HG03025 (cell line): ENCODE measurements at regions not wholly inside any gene's neighbourhood (a gene's known extent, or its start where the extent isn't known, plus 50 kb on each side); places are given as distances from the start of the nearest gene placed in this dataset.
"Not testable (repeated sequence)": the region's sequence is repeated elsewhere in the genome, so short reads cannot be mapped to it uniquely, and the experiment has no call there.

Experiments
- ATAC-seq: cut with Tn5 transposase; IDR thresholded peaks from one replicate; pipeline ENCODE4 v1.9.1; 2021; ENCODE audit warnings: mild to moderate bottlenecking, moderate library complexity; ENCODE audit not compliant: unreplicated experiment, low FRiP score

GRCh38 chr2:124967325-124967724, 942.2 kb downstream of the CNTNAP5 start:
- ATAC-seq: no peak

- no peak for ATAC-seq
These were observed 944.9 kb downstream of the CNTNAP5 start for GRCh38 chr2:124970030-124970429.

- ATAC-seq: no peak
These were observed 948.3 kb downstream of the CNTNAP5 start for GRCh38 chr2:124973396-124973795.

DNA sequence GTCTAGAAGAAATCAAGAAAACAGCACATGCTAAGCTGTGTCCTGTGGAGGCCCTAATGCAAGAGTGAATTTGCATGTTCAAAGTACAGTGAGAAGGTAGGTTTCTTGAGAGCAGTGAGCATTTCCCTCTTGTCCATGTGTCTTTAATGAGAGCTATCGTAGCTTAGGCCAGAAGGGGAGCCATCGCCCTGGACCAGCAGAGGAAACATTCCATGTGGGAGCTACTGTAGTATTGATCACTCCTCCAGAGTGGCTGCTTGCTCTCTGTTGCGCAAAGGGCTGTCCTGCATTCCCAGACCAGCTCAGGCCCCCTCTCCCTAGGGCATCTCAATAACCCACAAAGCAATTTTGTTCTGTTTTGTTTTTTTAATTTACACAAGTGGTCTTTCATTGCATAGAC, 950.1 kb downstream of the CNTNAP5 start:
- no peak for ATAC-seq

DNA sequence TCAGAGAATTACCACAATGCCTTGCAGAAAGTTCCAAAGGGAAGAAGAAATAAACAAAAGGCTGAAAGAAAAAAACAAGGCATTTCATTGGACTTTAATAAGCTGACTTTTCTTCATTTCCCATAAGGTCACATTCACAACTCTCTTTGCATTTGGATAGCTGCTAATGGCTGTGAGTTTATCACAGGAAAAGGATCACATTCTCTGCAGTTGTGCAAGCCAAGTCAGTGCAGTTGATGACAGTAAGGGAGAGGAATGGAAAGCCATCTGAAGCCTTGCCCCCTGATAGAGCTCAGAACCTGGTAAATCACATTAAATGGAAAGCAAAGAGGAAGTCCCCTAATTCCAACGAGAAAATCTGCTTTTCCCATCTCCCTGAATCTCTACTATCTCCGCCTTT, 950.6 kb downstream of the CNTNAP5 start:
- ATAC-seq: no peak

DNA sequence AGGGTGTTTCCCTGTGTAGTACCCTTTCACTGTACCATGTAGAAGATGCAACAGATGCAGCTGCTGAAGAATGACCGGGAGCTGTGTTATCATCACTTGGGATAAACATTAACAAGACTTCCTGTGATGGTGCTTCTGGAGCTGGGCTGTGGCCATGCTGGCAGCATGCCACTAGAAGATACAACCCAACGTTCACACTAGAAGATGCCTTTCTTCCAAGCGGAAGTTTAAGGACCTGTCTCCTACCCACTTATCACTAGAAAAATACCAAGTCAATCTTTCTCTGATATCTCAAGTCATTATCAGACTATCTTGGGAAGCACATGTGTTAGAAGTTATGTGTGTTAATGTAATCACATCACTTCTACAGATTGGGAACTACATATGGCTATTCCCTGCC, 953.5 kb downstream of the CNTNAP5 start:
- ATAC-seq: no peak

DNA sequence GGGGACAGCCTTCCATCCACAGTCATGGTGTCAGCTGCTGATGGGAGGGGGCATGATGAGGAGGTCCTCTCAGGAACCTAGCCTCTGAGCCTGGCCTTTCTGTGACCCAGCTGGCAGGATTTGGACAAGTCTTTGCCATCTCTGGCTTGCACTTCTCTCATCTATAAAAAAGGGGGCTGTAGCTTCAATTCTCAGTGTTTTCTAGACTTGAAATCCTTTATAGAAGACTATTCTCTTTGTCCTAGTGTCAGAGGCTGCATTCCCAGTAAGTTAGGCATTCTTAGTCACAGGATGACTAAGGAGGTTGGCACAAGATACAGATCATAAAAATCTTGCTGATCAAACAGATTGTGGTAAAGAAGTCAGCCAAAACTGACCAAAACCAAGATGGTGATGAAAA, 958.5 kb downstream of the CNTNAP5 start:
- ATAC-seq: no peak

DNA sequence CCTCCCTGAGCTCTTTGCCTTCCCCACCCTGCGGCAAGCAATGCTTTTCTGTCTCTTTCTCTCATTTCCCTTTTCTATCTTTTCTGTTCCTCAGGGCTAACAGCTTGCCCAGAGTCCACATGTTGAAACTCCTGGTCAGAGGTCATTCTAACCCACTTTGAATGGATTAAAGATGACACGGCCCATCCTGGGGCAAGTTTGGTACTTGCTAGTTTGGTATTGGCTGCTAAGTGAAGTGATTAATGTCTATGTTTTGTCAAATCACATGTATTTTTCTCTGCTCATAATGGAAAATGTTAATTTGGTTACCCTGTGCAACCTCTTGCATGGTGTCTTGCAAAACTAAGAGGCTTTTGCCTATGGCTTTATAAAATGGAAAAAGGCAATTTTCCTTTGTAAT, 960.2 kb downstream of the CNTNAP5 start:
- ATAC-seq: no peak

GRCh38 chr2:124986136-124986535, 961.0 kb downstream of the CNTNAP5 start:
- no peak for ATAC-seq

- ATAC-seq: not testable (repeated sequence)
These were observed 961.8 kb downstream of the CNTNAP5 start for GRCh38 chr2:124986870-124987269.

GRCh38 chr2:124987436-124987835, 962.3 kb downstream of the CNTNAP5 start:
- ATAC-seq: not testable (repeated sequence)

DNA sequence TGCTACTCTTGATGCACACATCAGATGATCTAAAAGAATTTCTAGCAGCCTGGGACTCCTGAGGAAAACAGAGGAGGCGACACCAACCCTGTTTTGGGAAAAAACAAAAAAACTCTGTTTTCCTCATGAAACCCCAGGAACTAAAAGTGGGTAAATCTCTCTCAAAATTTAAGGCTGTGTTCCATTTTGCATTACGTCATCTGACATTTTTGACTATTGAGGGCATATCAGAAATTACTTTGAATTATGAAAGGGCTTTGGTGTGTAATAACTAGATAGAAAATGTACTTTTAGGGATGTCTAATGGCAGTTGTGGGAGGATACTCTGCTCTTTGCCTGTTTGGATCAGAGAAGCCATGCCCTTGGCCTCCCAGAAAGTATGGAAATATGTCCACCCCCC, 963.0 kb downstream of the CNTNAP5 start:
- ATAC-seq: no peak

- ATAC-seq: no peak
These were observed 963.7 kb downstream of the CNTNAP5 start for GRCh38 chr2:124988794-124989193.

DNA sequence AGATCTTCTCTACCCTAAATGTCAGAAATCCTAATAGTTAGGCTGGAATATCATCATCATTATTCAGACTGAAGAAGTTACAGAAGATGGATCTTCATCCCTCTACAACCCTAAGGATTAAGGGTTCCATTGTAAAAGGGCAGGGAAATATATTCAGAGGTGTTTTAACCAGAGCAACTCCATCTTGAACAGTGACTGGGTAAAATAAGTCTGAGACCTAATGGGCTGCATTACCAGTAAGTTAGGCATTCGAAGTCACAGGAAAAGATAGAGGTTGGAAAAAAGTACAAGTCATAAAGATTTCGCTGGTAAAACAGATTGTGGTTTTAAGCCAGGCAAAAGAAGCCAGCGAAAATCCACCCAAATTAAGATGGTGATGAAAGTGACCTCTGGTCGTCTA, 968.7 kb downstream of the CNTNAP5 start:
- no peak for ATAC-seq

- no peak for ATAC-seq
These were observed 970.3 kb downstream of the CNTNAP5 start for GRCh38 chr2:124995185-124995912.

GRCh38 chr2:124996406-124996805, 971.3 kb downstream of the CNTNAP5 start:
- ATAC-seq: no peak

GRCh38 chr2:124999906-125000305, 974.8 kb downstream of the CNTNAP5 start:
- ATAC-seq: no peak

DNA sequence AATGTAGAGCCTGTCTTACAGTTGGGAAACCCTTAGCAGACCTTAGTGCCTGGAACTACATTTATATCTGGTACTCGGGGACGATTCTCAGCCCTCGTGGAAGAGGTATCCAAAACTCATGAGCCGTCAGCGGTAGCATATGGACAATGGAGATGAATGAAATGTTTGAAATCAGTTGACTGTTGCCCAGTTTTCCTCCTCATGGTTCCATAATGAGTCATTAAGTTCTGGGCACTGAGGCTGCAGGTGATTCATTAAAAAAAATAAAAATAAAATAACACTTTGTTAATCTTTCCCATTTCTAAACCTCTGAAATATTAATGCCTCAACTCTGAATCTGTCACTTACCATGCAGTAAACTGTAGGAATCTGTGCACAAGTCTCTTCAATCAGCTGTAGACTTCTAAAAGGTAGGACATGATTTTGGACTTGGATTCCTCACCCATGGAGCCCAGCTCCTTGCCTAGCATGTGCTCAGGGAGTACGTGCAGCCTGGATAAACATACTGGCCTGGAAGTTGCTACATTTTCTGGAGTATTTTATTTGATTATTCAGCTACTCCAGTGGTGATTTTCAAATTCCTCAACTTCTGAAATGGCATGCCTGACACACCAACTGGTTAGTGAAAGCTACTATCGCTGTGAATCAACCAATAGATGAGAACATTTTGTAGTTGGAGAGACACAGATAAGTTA, 979.2 kb downstream of the CNTNAP5 start:
- no peak for ATAC-seq

DNA sequence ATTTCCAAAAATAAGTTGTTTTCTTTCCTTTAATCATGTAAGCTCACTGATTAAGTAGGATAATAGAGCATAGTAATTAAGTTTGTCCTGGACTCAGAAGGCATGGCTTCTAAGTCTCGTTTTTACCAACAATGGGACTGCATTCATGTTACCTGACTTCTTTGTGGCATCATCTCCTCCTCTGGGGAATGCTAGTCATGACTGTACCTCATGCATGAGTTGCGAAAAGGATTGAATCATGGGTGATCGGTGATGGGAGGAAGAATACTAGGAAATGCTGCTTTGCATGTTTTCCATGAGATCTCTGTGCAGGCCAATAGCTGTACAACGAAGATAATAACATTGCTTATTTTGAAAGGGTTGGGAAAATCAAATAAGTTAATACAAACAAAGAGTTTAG, 981.6 kb downstream of the CNTNAP5 start:
- no peak for ATAC-seq

- not testable (repeated sequence) for ATAC-seq
These were observed 1003.6 kb downstream of the CNTNAP5 start for GRCh38 chr2:125028721-125029120.

- no peak for ATAC-seq
These were observed 1008.8 kb downstream of the CNTNAP5 start for GRCh38 chr2:125033871-125034270.

GRCh38 chr2:125037135-125037653, 1012.1 kb downstream of the CNTNAP5 start:
- ATAC-seq: no peak
